GM18505 (cell line): ENCODE measurements at regions not wholly inside any gene's neighbourhood (a gene's known extent, or its start where the extent isn't known, plus 50 kb on each side); places are given as distances from the start of the nearest gene placed in this dataset.
"Not testable (repeated sequence)": the region's sequence is repeated elsewhere in the genome, so short reads cannot be mapped to it uniquely, and the experiment has no call there.

Source experiments
- ATAC-seq: cut with Tn5 transposase; IDR thresholded peaks from one replicate; pipeline ENCODE4 v1.9.1; 2021; ENCODE audit not compliant: unreplicated experiment
- POLR2A ChIP-seq: IDR thresholded peaks from 4 replicates; pipeline ENCODE4 v1.6.1; 2011; ENCODE audit warnings: borderline replicate concordance; ENCODE audit not compliant: insufficient read depth, insufficient read length; ENCODE audit errors: extremely low read depth

DNA sequence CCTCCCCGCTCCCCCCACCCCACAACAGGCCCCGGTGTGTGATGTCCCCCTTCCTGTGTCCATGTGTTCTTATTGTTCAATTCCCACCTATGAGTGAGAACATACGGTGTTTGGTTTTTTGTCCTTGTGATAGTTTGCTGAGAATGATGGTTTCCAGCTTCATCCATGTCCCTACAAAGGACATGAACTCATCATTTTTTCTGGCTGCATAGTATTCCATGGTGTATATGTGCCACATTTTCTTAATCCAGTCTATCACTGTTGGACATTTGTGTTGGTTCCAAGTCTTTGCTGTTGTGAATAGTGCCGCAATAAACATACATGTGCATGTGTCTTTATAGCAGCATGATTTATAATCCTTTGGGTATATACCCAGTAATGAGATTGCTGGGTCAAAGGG, 104.3 kb downstream of the MTPN start:
- not testable (repeated sequence) for ATAC-seq

DNA sequence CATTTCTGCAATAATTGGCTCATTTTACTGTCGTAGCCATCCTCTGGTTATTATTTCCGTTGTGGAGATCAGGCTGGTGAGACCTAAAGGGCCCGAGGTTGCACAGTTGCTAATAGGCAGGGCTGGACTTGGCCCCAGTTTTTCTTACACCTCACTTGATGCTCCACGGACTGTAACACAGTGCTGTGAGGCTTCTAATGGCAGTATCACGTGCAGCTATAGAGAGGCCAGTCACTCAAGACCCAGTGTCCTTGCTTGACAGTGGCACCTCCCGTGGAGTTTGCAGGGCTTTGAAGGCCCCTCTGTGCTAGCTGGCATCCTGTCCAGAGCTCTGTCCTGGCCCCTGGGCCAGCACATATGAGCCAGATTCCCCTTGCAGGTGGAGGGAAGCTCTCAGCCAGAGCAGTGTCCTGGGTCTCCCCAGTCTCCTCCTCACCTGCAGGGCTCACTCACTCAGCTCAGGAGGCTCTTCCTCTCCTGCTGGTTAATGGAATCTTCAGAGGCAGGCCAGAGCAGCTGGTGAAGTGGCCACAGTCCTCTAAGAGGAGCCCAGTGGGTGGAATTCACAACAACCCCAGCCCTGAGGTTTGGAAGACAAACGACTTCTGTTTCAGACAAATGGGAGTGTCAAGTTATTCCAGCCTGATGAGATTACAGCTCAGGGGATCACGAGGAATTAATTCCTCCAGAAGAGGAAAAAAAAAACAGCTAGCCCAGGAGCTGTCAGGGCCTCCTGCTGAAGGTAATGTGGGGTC, 114.2 kb upstream of the FAM180A start:
- TF ChIP-seq POLR2A: no peak
- ATAC-seq: no peak

- TF ChIP-seq POLR2A: no peak
- ATAC-seq: no peak
These were observed 110.9 kb upstream of the FAM180A start for GRCh38 chr7:135859538-135859937.

GRCh38 chr7:135858851-135859250, 110.2 kb upstream of the FAM180A start:
- TF ChIP-seq POLR2A: no peak
- ATAC-seq: no peak

DNA sequence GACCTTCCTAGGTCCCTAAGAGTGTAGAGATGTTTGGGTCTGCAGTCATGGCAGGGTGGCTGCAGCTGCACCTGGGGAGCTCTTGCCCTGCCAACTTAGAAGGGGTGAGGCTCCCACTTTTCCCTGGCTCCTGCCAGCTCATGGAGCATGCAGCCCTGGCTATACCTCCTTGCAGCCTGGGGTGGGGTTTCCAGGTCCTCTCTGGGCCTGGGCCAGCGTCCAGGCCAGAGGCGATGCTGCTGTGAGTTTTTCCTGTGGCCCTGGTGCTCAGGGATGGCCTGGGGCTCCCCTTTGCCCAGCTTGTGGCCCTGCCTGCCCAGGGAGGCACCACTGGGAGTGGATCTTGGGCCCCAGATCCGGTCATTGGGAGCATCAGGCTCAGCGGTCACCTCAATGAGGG, 109.8 kb upstream of the FAM180A start:
- TF ChIP-seq POLR2A: no peak
- no peak for ATAC-seq

GRCh38 chr7:135857519-135858274, 109.1 kb upstream of the FAM180A start:
- no peak for ATAC-seq

GRCh38 chr7:135856356-135857144, 107.9 kb upstream of the FAM180A start:
- no peak for TF ChIP-seq POLR2A
- ATAC-seq: no peak

More at GRCh38 chr7:135857519-135858274, 109.1 kb upstream of the FAM180A start:
- no peak for TF ChIP-seq POLR2A

DNA sequence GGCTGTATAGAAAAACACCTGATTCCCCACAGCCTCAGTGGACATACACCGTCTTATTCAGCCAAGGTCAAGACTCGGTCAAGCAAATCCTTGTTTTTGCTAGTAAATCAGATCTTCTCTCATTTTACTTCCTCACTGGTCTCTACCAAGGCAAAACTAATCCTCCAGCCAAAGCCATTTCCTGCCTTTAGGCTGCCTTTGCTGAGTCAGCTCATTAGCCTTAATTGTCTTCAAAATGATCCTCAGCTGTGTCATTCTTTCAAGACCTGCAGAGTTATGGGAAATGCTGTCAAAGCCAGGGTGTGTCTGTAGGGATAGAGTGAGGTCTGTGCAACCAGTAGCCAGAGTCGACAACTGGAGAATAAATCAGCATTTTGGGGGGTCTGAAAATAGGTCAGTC, 107.2 kb upstream of the FAM180A start:
- ATAC-seq: no peak
- TF ChIP-seq POLR2A: no peak

DNA sequence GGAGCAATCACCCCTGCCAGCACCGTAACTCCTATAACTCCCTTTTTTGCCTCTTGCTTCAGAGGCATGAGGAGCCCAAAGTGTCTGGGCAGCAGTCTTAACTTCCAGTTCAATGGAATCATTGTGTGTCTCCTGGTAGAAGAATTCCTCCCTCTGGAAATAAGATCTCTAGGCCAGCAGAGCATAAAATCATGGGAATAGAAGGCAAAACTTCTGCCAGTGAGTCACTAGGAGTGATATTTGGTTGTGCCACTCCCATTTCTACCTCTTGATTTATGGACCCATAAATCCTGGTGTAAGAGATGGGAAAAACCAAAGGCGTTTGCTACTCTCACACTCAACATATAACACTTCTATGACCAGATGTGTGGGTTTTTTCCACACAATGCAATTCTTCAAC, 104.9 kb upstream of the FAM180A start:
- TF ChIP-seq POLR2A: no peak
- ATAC-seq: no peak

DNA sequence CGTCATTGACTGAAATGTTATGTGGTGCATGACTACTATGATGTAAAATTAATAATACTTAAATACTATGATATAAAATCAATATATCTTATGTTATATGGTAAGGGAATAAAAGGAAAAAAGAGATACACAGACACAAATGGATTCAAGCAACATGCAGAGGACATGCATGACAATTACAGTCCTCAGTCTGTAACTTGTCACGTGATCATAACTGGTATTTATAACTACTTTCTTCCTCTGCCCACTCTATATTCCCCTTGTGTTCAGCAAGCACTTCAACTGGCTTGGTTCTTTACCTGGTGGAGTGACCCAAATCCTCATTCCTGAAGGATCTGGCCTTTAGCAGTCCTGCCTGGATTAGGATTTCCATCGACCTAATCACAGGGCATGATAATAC, 104.4 kb upstream of the FAM180A start:
- no peak for ATAC-seq
- no peak for TF ChIP-seq POLR2A

DNA sequence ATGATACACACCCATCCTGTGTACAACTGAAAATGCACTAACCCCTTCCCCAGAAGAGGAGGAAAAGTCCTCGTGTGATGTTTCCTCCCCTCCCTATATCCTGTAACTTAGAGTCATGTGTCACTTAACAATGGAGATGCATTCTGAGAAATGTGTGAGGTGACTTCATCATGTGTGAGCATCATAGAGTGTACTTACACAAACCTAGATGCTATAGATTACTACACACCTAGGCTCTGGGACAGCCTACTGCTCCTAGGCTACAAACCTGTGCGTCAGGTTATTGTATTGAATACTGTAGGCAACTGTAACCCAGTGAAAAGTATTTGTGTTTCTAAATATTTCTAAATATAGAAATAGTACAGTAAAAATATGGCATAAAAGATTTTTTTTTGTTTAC, 98.6 kb upstream of the FAM180A start:
- no peak for TF ChIP-seq POLR2A
- ATAC-seq: no peak

DNA sequence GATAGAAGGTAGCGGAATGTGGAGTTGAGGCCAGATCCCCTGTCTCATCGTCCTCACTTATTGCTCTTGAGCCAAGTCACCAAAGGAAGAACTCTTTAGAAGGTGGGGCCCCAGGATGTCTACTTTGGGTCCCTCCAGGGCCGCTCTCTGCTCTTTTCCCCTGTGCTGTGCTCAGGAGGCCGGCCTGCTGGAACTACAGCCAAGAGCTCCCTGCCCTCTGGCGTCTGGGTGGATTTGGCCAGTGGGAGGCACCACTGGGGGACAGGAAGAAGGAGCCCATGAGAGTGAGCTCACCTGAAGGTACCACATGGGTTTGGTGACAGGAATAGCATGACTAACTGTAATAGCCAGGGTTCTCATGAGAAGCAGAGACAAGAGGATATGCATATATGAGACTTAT, 97.7 kb upstream of the FAM180A start:
- no peak for TF ChIP-seq POLR2A
- ATAC-seq: no peak

GRCh38 chr7:135845415-135846075, 96.9 kb upstream of the FAM180A start:
- TF ChIP-seq POLR2A: no peak

More at GRCh38 chr7:135845415-135846075, 96.9 kb upstream of the FAM180A start:
- no peak for ATAC-seq
